HG03039 (cell line): ENCODE measurements at regions not wholly inside any gene's neighbourhood (a gene's known extent, or its start where the extent isn't known, plus 50 kb on each side); places are given as distances from the start of the nearest gene placed in this dataset.

ENCODE experiments used
- ATAC-seq: cut with Tn5 transposase; IDR thresholded peaks from one replicate; pipeline ENCODE4 v1.9.1; 2021; ENCODE audit warnings: mild to moderate bottlenecking, moderate library complexity; ENCODE audit not compliant: unreplicated experiment

- ATAC-seq: no peak
Measured at GRCh38 chr5:56494300-56494731, 261.2 kb upstream of the ANKRD55 start.

- ATAC-seq: no peak
Measured at GRCh38 chr5:56493766-56494165, 260.6 kb upstream of the ANKRD55 start.

DNA sequence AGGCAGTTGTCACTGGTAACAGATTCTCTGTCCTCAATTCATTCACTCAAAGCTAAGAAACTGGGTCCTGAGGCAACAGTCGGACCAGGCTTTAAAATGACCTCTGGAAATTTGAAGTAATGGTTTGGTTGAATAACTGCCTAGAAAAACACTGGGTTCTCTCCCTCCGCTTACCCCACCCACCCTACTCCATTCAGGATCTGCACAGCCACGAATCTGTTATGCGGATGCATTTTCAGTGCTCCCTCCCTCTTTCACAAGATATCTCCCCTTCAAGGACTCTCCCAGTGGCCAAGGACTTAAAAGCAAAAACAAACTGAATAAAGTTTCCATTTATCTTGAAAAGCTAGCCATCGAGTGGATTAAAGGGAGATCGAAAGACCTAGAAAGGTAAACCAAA is 260.2 kb upstream of the ANKRD55 start:
- no peak for ATAC-seq

DNA sequence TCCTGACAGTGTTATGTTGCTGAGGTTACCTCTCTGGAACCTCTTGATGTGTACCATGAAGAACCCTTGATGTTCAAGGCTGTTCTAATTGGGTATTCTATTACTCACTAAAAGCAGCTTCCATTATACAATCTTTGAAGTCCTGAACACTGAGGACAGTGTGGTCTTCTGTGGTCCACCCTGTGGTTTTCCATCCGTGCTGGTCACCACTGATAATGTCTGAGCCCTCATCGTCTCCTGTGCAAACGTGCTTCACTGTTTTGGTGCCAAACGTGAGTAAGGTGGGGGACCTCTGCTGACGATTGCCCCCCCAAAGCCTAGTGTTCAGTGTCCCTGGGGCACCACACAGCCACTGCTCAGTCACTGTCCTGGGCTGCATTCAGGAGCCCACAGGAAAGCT is 259.7 kb upstream of the ANKRD55 start:
- no peak for ATAC-seq

DNA sequence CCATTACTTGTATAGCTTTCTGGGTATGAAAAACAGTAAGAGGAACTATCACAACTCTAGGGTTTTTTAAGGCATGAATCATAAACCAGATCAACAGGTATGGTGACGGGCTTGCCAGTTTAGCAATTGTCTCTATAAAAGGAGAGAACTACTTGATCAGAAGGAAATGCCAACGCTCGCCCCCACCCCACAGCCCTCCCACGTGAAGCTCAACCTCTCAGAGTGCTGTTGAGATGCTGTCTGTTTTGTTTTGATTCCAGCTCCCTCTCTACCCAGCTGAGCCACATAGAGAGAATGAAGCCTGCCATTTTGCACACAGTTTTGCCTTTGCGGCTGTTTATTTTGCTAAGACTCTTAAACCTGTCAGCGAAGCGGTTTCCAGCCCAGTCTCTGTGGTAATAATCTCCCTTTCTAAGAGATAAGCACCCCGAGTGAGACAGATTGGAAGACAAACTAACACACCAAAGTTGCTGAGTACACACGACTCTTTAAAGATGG is 257.9 kb upstream of the ANKRD55 start:
- no peak for ATAC-seq

GRCh38 chr5:56489272-56489671 is 256.1 kb upstream of the ANKRD55 start:
- no peak for ATAC-seq

DNA sequence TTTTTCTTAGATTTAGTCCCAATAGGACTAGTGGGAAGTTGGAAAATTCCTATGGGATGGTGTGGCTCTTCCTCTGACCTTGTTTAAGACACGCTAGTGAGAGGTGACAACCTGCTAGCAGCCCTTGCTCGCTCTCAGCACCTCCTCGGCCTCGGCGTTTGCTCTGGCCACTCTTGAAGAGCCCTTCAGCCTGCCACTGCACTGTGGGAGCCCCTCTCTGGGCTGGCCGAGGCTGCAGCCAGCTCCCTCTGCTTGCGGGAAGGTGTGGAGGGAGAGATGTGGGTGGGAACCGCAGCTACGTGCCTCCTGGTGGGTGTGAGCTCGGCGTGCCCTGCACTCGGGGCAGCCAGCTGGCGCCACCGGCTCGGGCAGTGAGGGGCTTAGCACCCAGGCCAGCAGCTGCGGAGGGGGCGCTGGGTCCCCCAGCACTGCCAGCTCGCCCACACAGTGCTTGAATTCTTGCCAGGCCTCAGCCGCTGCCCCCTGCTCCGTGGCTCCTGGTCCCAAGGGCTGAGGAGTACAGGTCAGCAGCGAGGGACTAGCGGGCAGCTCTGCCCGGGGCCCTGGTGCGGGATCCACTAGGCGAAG is 254.5 kb upstream of the ANKRD55 start:
- no peak for ATAC-seq

- no peak for ATAC-seq
Measured at GRCh38 chr5:56482363-56482762, 249.2 kb upstream of the ANKRD55 start.

- ATAC-seq: no peak
Measured at GRCh38 chr5:56481428-56482357, 248.6 kb upstream of the ANKRD55 start.

- ATAC-seq: no peak
Measured at GRCh38 chr5:56480705-56481427, 247.7 kb upstream of the ANKRD55 start.

- ATAC-seq: peak; percentile 24
Measured at GRCh38 chr5:56480078-56480704, 247.1 kb upstream of the ANKRD55 start.

- ATAC-seq: peak; percentile 49
Measured at GRCh38 chr5:56479696-56480077, 246.6 kb upstream of the ANKRD55 start.

GRCh38 chr5:56479126-56479525 is 246.0 kb upstream of the ANKRD55 start:
- ATAC-seq: no peak

DNA sequence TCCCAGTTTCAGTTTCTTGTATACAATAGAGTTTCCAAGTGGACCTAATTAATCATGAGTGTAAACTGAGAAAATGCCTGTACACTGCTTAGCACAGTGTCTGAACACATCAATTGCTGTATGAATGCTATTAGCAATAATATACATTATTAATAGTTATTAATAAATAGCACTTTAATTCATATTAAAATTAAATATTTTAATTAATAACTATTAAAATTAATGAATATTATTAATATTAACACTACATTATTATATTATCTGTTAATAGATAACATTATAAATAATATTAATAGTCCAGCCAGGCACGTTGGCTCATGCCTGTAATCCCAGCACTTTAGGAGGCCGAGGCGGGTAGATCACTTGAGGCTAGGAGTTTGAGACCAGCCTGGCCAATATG is 244.9 kb upstream of the ANKRD55 start:
- ATAC-seq: no peak

DNA sequence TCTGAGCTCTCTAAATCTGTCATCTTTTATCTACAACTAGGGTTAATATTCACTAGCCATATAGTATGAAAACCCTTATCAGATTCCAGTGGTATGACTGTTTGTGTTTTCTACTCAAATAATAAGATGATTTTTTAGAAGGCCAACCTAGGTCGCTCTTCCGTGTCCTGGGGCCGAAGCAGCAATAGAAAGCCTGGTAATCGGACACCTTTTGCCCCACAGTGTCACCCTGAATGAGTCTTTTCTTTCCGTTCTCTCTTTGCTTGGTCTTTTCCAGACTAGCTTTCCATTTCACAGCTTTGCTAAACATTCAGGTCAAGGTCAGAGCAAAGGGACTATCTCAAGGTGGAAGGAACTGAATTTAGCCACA is 243.3 kb upstream of the ANKRD55 start:
- no peak for ATAC-seq

DNA sequence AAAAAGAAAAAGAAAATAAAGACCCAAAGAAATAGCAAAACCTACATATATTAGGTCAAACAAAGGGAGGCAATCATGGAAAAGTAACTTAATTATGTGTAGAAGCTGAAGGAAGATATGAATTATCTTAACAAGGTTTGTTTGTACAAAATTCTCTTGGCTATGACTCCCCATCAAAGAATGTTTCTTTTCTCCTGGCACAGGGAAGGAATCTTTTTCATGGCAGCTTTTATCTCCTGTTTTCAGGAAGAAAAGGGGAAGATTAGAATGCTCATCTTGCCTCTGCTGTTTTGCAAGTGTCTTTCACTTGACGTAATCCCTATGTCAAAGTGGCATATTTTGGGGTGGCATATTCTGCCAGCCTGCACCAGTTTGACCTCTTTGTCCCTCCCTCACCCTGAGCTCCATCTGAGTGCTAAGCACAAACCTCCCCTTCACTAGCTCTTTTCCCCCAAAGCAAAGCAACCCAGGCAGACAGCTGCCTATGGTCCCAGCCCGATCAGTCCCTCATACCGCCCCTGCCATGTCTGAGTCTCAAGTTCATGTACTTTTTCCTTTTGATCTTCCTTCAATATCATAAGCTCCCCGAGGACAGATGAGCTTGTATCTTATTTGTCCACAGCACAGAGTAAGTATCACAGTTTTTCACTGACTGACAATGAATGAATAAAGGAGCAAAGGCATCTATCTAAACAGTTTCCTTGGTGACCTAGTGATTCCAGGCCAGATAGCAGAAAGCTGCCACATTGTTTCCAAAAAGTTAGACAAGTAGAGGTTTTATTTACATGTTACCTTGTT is 242.8 kb upstream of the ANKRD55 start:
- no peak for ATAC-seq

DNA sequence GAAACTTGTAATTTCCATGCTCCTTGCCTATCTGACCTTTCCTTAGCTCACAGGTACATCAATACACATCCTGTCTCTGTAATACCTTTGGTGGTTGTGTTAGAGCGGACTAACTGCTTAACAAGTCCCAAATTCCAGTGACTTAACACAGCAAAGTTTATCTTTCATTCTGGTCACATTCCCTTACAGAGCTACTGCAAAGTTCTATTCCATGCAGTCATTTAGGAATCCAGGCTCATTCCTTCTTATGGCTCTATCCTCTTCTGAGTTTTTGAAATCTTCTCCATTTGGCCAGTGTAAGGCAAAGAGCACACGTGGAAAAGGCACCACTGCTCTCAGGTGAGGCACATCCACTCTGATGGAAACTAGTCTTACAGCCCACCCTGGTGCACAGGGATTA is 238.6 kb upstream of the ANKRD55 start:
- ATAC-seq: no peak

GRCh38 chr5:56470007-56470406 is 236.9 kb upstream of the ANKRD55 start:
- no peak for ATAC-seq

DNA sequence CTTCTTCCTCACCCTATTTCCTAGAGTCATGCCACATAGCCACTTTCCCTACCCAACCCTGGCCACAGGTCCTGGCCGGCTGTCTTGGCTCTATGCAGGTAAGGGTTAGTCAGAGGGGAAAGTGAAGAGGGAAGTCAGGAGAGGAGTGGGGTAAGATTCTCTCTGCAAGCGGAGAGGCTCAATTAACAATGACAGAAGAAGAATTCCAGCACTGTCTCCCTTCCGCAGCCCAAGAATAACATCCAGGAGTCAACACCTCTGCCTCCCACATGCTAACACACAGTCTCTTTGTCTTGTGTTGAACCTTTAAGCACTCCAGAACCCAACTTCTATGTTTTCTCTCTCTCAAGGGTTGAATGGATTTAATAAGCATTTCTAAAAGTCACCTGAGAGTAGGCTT is 235.1 kb upstream of the ANKRD55 start:
- ATAC-seq: no peak

- ATAC-seq: no peak
Measured at GRCh38 chr5:56467176-56467717, 234.1 kb upstream of the ANKRD55 start.
